ENCODE measurements at regions not wholly inside any gene's neighbourhood (a gene's known extent, or its start where the extent isn't known, plus 50 kb on each side); places are given as distances from the start of the nearest gene placed in this dataset.

DNA sequence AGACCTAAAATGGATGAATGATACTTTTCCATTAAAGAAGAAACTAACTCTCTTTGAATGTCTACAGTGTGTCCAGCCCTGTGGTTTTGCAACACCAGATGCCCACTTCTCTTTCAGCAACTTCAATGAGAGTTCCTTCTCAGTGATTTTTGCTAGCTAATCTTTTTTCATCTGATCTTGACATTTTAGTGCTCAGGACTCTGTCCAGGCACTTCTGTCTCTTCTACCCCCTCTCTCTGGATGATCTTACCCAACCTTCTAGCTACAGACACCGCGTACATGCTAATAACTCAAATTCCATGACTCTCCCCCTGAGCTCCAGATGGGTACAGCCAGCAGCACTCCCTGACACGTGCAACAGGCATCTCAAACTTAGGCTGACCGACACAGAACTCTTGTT is 161.1 kb upstream of the FOXN3 start:
- TF ChIP-seq, protein P1, sequence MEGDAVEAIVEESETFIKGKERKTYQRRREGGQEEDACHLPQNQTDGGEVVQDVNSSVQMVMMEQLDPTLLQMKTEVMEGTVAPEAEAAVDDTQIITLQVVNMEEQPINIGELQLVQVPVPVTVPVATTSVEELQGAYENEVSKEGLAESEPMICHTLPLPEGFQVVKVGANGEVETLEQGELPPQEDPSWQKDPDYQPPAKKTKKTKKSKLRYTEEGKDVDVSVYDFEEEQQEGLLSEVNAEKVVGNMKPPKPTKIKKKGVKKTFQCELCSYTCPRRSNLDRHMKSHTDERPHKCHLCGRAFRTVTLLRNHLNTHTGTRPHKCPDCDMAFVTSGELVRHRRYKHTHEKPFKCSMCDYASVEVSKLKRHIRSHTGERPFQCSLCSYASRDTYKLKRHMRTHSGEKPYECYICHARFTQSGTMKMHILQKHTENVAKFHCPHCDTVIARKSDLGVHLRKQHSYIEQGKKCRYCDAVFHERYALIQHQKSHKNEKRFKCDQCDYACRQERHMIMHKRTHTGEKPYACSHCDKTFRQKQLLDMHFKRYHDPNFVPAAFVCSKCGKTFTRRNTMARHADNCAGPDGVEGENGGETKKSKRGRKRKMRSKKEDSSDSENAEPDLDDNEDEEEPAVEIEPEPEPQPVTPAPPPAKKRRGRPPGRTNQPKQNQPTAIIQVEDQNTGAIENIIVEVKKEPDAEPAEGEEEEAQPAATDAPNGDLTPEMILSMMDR (IDR thresholded peaks at IDR 0.05; ENCODE audit: insufficient read depth, low read length, poor library complexity, severe bottlenecking): no peak
- TF ChIP-seq EZH2phosphoT487 (conservative IDR thresholded peaks at IDR 0.05; ENCODE audit: low read length): no peak

All from SU-DHL-6 (cell line).